Esophagus squamous epithelium (tissue), 5 donors: ENCODE measurements at regions not wholly inside any gene's neighbourhood (a gene's known extent, or its start where the extent isn't known, plus 50 kb on each side); places are given as distances from the start of the nearest gene placed in this dataset.

Source experiments
- DNase-seq: peaks from one replicate; lab custom pipeline; 2025; lab: John Stamatoyannopoulos, UW
- H3K27ac ChIP-seq, 4 donors: fragments of 200-600 bp; sonication (generic); one replicate each; pipeline ENCODE4 v1.5.1; 2016 to 2019; ENCODE audit warnings: mild to moderate bottlenecking in 1 of 4
- H3K27me3 ChIP-seq, 4 donors: fragments of 200-600 bp; sonication (generic); 1 replicate in 3 of 4; 2 replicates in 1 of 4; pipeline versions ENCODE4 v1.5.1 to v1.6.0; 2017 to 2021; ENCODE audit warnings: antibody characterized with exemption in 1 of 4
- H3K36me3 ChIP-seq, 3 donors: fragments of 200-600 bp; sonication (generic); one replicate each; pipeline ENCODE4 v1.5.1; 2016 to 2019
- H3K4me1 ChIP-seq, 3 donors: fragments of 200-600 bp; sonication (generic); one replicate each; pipeline ENCODE4 v1.5.1; 2017 to 2019
- H3K4me3 ChIP-seq, 4 donors: fragments of 200-600 bp; sonication (generic); 1 replicate in 3 of 4; 2 replicates in 1 of 4; pipeline ENCODE4 v1.5.1; 2016 to 2019; ENCODE audit warnings: mild to moderate bottlenecking in 2 of 4, moderate library complexity in 1 of 4
- H3K9me3 ChIP-seq, 3 donors: fragments of 200-600 bp; sonication (generic); one replicate each; pipeline ENCODE4 v1.5.1; 2016 to 2019
- CTCF ChIP-seq, 6 experiments: fragments of 450-650 bp in 4 of 6; fragments of 200-600 bp in 2 of 6; sonication (generic) in 2 of 6; IDR thresholded peaks; one replicate each; pipeline ENCODE4 v1.5.1; 2016 to 2019; ENCODE audit warnings: antibody characterized with exemption in 6 of 6, mild to moderate bottlenecking in 4 of 6, moderate library complexity in 4 of 6
- POLR2A ChIP-seq, 4 donors: fragments of 450-650 bp; IDR thresholded peaks; one replicate each; pipeline ENCODE4 v1.6.1; 2017; ENCODE audit warnings: antibody characterized with exemption in 4 of 4, mild to moderate bottlenecking in 4 of 4, moderate library complexity in 3 of 4
- WGBS, 2 donors: methylation state at CpG; one replicate each; pipeline ENCODE4 v1.1.5; 2018; 5-methylcytosine and 5-hydroxymethylcytosine counted together
- intact Hi-C: fragments of 100-400 bp; cut with DNase I; formaldehyde crosslinking; loops from one replicate; pipeline ENCODE4 v1.15.0; 2022
- donor health status: DM: yes; HTN: yes; CAD: no.

- H3K36me3 ChIP-seq: no peaks in the 10 kb centered on the region
- H3K4me1 ChIP-seq: no peaks in the 10 kb centered on the region
- TF ChIP-seq POLR2A (IDR thresholded peaks at IDR 0.05) (no peak), CTCF (IDR thresholded peaks at IDR 0.05) (no peak)
- WGBS, 2 donors: 38% methylated on average over 1 of the region's 1 CpG
- H3K27me3 ChIP-seq: no peaks in the 10 kb centered on the region
- intact Hi-C loops: no loop called here
- H3K4me3 ChIP-seq: no peak overlapping the region
- no peak for DNase-seq
- no peaks in the 10 kb centered on the region for H3K9me3 ChIP-seq
- no peak overlapping the region for H3K27ac ChIP-seq
Measured at GRCh38 chr15:97037080-97037479, 706.6 kb downstream of the NR2F2 start.

- intact Hi-C loops: no loop called here
- Histone ChIP-seq H3K9me3 (no peaks in the 10 kb centered on the region), H3K27me3 (no peaks in the 10 kb centered on the region), H3K27ac (no peak overlapping the region), H3K36me3 (no peaks in the 10 kb centered on the region), H3K4me1 (no peaks in the 10 kb centered on the region), H3K4me3 (no peak overlapping the region)
- DNase-seq: no peak
- WGBS, 2 donors: 40 to 50% methylated on average over 4 of the region's 4 CpGs
- TF ChIP-seq CTCF (IDR thresholded peaks at IDR 0.05) (no peak), POLR2A (IDR thresholded peaks at IDR 0.05) (no peak)
Measured at GRCh38 chr15:97045666-97046421, 715.3 kb downstream of the NR2F2 start.

GRCh38 chr15:97052513-97052912 lies 722.0 kb downstream of the NR2F2 start:
- WGBS, 2 donors: 53 to 54% methylated on average over 3 of the region's 3 CpGs

GRCh38 chr15:97053635-97054034 lies 723.1 kb downstream of the NR2F2 start:
- Histone ChIP-seq H3K36me3 (no peaks in the 10 kb centered on the region), H3K9me3 (no peaks in the 10 kb centered on the region), H3K4me1 (no peaks in the 10 kb centered on the region), H3K27me3 (no peaks in the 10 kb centered on the region), H3K4me3 (no peak overlapping the region), H3K27ac (no peak overlapping the region)
- 32 to 73% methylated on average over 2 of the region's 2 CpGs for WGBS, 2 donors
- no peak for TF ChIP-seq POLR2A (IDR thresholded peaks at IDR 0.05)
- TF ChIP-seq CTCF (IDR thresholded peaks at IDR 0.05): no peak
- intact Hi-C loops: no loop called here
- no peak for DNase-seq

More at GRCh38 chr15:97052513-97052912, 722.0 kb downstream of the NR2F2 start:
- Histone ChIP-seq H3K27me3 (no peaks in the 10 kb centered on the region), H3K36me3 (no peaks in the 10 kb centered on the region), H3K27ac (no peak overlapping the region), H3K4me3 (no peak overlapping the region), H3K9me3 (no peaks in the 10 kb centered on the region), H3K4me1 (no peaks in the 10 kb centered on the region)
- TF ChIP-seq POLR2A (IDR thresholded peaks at IDR 0.05): no peak
- TF ChIP-seq CTCF (IDR thresholded peaks at IDR 0.05): no peak
- no peak for DNase-seq
- intact Hi-C loops: no loop called here

GRCh38 chr15:97057503-97057902 lies 727.0 kb downstream of the NR2F2 start:
- intact Hi-C loops: no loop called here
- TF ChIP-seq POLR2A (IDR thresholded peaks at IDR 0.05) (no peak), CTCF (IDR thresholded peaks at IDR 0.05) (no peak)
- no peaks in the 10 kb centered on the region for H3K36me3 ChIP-seq

More at GRCh38 chr15:97057503-97057902, 727.0 kb downstream of the NR2F2 start:
- Histone ChIP-seq H3K4me3 (no peak overlapping the region), H3K27me3 (no peaks in the 10 kb centered on the region), H3K27ac (no peak overlapping the region), H3K9me3 (no peaks in the 10 kb centered on the region), H3K4me1 (no peaks in the 10 kb centered on the region)
- WGBS, 2 donors: 81 to 83% methylated on average over 5 to 6 of the region's 6 CpGs
- no peak for DNase-seq
